PFSK-1 (cell line): ENCODE measurements at regions not wholly inside any gene's neighbourhood (a gene's known extent, or its start where the extent isn't known, plus 50 kb on each side); places are given as distances from the start of the nearest gene placed in this dataset.

Experiments
- FOXP2 ChIP-seq: optimal IDR thresholded peaks from 2 replicates; pipeline ENCODE3; 2011; ENCODE audit warnings: borderline replicate concordance, control low read depth, inconsistent platforms; ENCODE audit not compliant: insufficient read depth; ENCODE audit errors: extremely low read length, extremely low read depth
- POLR2AphosphoS5 ChIP-seq: IDR thresholded peaks from 2 replicates; pipeline ENCODE4 v1.6.1; 2012; ENCODE audit warnings: low read depth, mild to moderate bottlenecking, control low read depth, low read length, moderate library complexity
- REST ChIP-seq, 2 experiments: IDR thresholded peaks; 2 replicates each; pipeline versions ENCODE4 v1.6.1 to v1.8.0; 2011 to 2012; ENCODE audit warnings: low read depth in 2 of 2, low read length in 2 of 2, control low read depth in 1 of 2, inconsistent platforms in 1 of 2, mild to moderate bottlenecking in 1 of 2, moderate library complexity in 1 of 2; ENCODE audit not compliant: insufficient read depth in 1 of 2
- SIN3A ChIP-seq: IDR thresholded peaks from 2 replicates; pipeline ENCODE4 v1.6.1; 2012; ENCODE audit warnings: mild to moderate bottlenecking, low read length, moderate library complexity, borderline replicate concordance; ENCODE audit not compliant: insufficient read depth
- TAF1 ChIP-seq: IDR thresholded peaks from 2 replicates; pipeline ENCODE4 v1.6.1; 2012; ENCODE audit warnings: low read length, control low read depth, borderline replicate concordance; ENCODE audit not compliant: insufficient read depth

- TF ChIP-seq FOXP2: no peak
- TF ChIP-seq POLR2AphosphoS5: no peak
- no peak for TF ChIP-seq SIN3A
- TF ChIP-seq REST (IDR thresholded peaks at IDR 0.05; ENCODE audit: insufficient read depth in 1 of 2, low read depth in 2 of 2, low read length in 2 of 2): no peak
- no peak for TF ChIP-seq TAF1
These were observed 364.1 kb downstream of the MAN2A1 start for GRCh38 chr5:110053824-110054223.

- no peak for TF ChIP-seq POLR2AphosphoS5
- no peak for TF ChIP-seq FOXP2
- no peak for TF ChIP-seq TAF1
- no peak for TF ChIP-seq REST (IDR thresholded peaks at IDR 0.05; ENCODE audit: insufficient read depth in 1 of 2, low read depth in 2 of 2, low read length in 2 of 2)
These were observed 364.5 kb downstream of the MAN2A1 start for GRCh38 chr5:110054240-110054639.

GRCh38 chr5:110055302-110055701 is 365.6 kb downstream of the MAN2A1 start:
- no peak for TF ChIP-seq TAF1

GRCh38 chr5:110056580-110057114 is 366.9 kb downstream of the MAN2A1 start:
- TF ChIP-seq REST (IDR thresholded peaks at IDR 0.05; ENCODE audit: insufficient read depth in 1 of 2, low read depth in 2 of 2, low read length in 2 of 2) (no peak), FOXP2 (no peak), SIN3A (no peak), TAF1 (no peak), POLR2AphosphoS5 (no peak)

GRCh38 chr5:110058175-110058574 is 368.4 kb downstream of the MAN2A1 start:
- TF ChIP-seq REST (IDR thresholded peaks at IDR 0.05; ENCODE audit: insufficient read depth in 1 of 2, low read depth in 2 of 2, low read length in 2 of 2) (no peak), SIN3A (no peak), POLR2AphosphoS5 (no peak), FOXP2 (no peak), TAF1 (no peak)
